Neural progenitor cell (in vitro differentiated cells): ENCODE measurements at regions not wholly inside any gene's neighbourhood (a gene's known extent, or its start where the extent isn't known, plus 50 kb on each side); places are given as distances from the start of the nearest gene placed in this dataset.

Source experiments
- EZH2 ChIP-seq: fragments of 200-600 bp; sonication (generic); IDR thresholded peaks from 2 replicates; pipeline ENCODE4 v1.6.1; 2017; ENCODE audit warnings: antibody characterized with exemption, mild to moderate bottlenecking, moderate library complexity
- TF ChIP-seq, protein P1 (sequence below): fragments of 200-600 bp; sonication (generic); IDR thresholded peaks from 2 replicates; pipeline ENCODE4 v1.5.1; 2017; ENCODE audit warnings: antibody characterized with exemption, mild to moderate bottlenecking

DNA sequence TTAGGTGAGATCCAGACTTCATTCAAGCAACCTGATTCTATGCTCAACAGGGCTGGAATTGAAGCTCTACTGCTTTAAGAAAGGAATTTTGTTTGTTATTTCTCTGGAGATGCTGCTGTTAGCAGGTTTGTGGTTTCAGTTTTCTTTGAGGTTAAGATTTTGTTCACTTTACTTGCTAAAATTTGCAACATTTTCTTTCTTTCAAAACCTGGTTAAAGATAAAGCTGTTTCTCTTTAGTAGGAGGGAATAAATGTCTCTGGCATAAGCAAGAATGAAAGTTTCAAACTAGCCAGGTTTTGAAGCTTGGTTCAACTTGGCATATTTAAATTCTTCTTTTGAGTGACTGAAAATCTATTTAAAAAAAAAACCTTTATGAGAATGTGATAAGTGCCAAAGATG is 660.6 kb upstream of the NR3C2 start:
- TF ChIP-seq, protein P1, sequence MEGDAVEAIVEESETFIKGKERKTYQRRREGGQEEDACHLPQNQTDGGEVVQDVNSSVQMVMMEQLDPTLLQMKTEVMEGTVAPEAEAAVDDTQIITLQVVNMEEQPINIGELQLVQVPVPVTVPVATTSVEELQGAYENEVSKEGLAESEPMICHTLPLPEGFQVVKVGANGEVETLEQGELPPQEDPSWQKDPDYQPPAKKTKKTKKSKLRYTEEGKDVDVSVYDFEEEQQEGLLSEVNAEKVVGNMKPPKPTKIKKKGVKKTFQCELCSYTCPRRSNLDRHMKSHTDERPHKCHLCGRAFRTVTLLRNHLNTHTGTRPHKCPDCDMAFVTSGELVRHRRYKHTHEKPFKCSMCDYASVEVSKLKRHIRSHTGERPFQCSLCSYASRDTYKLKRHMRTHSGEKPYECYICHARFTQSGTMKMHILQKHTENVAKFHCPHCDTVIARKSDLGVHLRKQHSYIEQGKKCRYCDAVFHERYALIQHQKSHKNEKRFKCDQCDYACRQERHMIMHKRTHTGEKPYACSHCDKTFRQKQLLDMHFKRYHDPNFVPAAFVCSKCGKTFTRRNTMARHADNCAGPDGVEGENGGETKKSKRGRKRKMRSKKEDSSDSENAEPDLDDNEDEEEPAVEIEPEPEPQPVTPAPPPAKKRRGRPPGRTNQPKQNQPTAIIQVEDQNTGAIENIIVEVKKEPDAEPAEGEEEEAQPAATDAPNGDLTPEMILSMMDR = no peak
- no peak for TF ChIP-seq EZH2
